ENCODE measurements at regions not wholly inside any gene's neighbourhood (a gene's known extent, or its start where the extent isn't known, plus 50 kb on each side); places are given as distances from the start of the nearest gene placed in this dataset.
"Not testable (repeated sequence)": the region's sequence is repeated elsewhere in the genome, so short reads cannot be mapped to it uniquely, and the experiment has no call there.

- DNase-seq (ENCODE audit: low read depth) = no peak
Observed at GRCh38 chr14:101616202-101616601, 54.9 kb downstream of the DIO3 start.

DNA sequence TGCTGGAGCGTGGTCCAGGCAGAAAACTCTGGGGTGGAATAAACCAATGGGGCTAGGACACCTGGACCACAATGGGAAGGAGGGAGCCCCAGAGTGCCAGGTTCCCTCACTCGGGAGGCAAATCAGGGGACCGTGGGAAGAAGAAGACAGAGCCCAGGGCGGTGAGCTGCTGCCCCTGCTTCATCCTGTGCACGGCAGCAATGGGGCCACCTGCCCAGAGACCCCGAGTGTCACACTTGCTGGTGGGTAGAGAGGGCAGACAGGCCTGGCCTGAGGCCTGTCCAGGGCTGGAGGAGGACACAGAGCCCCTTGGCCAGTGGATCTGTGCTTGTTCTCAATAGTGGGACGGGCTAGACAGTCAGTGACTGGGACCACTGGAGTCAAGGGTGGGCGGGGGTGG lies 58.2 kb downstream of the DIO3 start:
- DNase-seq (ENCODE audit: low read depth) = no peak

DNA sequence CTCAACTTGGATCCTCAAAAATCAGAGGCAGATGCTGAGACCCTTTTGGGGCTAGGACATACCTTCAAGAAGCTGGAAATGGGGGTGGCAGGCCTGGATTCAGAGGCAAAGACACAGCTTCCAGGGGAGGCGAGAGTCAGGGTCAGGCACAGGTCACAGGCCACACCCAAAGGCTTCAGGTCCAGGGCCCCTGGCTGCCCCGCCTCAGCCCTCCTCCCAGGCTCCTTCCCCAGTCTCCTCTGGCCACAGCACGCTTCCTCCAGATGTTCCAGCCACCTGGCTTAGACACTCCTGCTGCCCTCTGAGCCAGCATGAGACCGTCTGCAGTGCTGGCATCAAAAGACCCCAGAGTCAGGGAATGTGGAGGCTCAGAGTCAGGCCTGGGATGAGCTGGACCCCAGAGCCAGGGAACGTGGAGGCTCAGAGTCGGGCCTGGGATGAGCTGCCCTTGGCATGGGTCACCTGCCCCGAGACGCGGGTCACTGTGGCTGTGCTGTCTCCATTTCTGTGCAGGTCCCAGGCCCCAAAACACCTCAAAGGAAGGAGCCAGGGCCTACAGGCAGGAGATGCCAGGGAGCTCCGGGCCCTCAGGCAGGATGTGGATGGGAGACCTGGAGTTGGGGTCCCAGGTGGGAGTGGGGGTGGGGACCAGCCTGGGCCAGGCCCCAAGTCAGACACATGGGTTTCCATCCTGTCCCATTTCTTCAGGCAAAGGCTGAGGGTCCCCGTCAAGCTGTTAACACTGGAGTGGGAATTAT lies 58.9 kb downstream of the DIO3 start:
- DNase-seq (ENCODE audit: low read depth) = no peak

DNA sequence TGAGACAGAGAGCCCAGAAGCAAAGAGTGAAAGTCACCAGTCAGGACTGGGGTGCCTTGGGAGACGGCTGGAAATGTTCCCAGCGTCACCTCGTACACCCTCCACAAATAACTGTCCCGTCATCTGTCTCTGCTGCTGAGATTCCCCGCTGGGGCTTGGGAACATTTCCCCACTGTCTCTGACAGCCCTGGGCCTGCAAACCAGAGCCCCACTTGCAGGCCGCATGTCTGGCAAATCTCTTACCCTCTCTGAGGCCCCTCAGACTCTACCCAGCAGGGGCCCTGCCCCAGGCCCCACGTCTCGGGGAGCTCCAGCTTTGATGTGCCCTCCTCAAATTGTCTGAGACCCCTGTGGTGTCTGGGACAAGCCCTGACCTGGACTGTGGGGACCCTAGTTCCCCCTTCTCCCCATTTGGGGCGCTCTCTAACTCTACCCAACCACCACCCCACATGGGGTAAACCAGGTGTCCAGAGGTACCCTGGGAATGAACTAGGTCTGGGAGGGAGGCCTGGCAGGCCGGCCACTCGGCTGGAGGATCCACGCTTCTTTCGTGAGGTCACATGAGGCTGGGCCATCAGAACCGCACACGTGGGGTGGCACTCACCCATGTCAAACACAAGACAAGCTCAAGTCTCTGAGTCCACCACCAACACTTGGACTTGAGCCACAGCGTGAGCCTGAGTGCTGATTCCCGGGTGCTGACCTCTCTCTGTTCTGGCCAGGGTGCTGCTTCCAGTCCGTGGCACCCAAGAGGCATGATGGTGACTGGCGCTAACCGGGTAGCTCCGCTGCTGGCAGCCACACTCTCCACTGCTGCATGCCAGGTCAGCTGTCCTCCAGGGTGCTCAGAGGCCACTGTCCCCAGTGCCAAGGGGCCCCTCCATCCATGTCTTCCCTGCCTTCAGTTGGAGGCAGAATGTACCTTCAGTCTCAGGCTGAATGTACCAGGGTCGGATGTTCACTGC lies 59.8 kb downstream of the DIO3 start:
- DNase-seq (ENCODE audit: low read depth) = no peak

DNA sequence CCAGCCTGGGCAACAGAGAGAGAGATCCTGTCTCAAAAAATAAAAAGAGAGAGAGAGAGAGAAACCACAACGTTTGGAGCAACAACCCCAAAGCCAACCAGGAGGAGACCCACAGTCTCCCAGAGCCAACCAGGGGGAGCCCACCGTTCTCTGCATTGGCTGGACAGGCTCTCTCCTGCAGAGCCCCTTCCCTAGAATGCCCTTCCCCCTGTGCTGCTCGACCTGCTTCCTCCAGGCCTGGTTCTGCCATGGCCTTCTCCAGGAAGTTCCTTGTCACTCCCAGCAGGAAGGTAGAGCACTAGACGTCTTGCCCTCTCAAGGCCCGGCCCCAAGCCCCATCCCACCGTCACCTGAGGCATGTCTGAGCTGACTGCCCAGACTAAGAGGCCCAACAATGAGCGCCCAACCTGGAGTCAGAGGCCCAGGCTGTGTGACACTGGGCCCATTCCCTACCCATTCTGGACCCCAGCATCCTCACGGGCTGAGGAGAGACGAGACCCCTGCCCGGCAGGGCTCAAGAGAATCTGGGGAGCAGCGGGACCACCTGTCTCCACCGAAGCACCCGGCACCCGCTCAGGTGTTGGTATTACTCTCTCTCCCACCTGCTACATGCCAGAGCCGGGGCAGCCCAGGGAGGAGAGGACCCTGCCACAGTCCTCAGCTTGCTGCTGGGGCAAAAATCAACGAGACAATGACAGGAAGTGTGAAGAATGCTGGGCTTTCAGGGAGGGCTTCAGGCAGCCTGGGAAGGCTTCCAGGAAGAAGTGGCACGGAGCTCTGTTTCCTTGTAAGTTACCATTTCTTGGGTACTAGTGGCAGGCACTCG lies 61.2 kb downstream of the DIO3 start:
- no peak for DNase-seq (ENCODE audit: low read depth)

DNA sequence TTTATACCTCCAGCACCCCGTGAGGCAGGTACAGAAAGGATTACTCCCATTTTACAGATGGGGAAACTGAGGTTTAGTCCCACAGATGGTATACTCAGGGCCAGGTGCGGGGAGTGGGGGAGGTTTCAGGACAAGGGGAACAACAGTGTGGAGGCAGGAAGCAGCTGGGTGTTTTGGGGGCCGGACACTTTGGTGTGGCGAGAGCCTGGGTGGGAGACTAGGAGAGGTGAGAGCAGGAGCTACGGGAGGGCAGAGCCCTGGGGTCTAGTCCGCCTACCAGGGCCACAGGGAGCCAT lies 61.7 kb downstream of the DIO3 start:
- DNase-seq (ENCODE audit: low read depth) = no peak

DNA sequence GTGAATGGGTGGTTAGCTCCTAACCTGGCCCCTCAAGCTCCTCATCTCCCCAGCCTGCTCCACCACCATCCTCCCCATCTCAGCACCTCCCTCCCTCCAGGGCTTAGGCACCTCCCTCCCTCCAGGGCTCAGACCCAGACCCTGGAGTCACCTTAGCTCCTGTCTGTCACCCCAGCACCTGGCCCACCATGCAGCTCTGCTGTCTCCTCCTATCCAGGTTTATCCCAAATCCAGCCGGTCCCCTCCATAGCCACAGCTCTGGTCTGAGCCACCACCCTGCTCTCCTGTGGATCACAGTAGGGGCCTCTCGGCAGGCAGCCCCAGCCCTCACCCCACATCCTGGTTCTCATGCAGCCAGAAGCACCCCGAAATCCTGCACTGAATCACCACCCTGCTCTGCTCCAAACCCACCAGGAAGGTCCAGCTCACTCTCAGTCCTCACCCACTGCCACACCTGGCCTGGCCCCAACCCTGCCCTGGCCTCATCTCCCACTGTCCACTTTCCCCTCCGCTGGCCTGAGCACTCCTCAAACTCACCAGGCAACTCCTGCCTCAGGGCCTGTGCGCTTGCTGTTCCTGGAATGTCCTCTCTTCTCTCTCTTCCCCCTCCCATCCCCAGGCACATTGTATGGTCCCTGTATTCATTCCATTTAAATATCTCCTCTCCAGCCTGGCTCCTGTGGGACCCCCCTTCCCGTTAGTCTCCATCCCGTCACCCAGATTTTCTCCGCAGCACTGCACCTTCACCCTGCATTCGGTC lies 62.6 kb downstream of the DIO3 start:
- no peak for DNase-seq (ENCODE audit: low read depth)

- DNase-seq (ENCODE audit: low read depth) = no peak
Observed at GRCh38 chr14:101624536-101624935, 63.2 kb downstream of the DIO3 start.

DNA sequence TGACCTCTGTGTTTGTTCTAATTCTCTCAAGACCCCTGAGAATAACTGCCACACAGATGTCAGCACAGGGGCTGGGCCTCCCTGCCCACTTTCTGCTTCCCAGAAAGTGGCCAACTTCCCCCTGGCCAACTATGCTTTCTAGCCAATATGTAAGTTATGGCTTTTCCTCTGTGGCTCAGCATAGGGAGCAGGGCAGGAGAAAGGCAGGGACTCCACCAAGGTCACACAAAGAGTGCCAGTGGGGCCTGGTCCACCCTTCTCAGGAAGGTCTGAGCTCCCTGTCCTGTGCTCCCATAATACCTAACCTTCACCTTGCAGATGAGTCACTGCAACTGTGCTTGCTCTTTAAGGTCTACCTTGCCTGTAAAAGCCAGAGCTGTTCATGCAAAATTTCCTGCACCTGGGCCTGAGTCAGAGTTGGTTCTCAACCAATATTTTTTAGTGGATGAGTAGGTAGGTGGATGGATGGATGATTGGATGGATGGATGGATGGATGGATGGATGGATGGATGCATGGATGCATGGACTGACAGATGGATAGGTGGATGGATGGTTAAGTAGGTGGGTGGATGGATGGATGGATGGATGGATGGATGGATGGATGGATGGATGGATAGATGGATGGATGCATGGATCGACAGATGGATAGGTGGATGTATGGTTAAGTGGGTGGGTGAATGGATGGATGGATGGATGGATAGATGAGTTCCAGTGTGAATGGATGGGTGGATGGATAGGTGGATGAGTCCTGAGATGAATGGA lies 64.2 kb downstream of the DIO3 start:
- no peak for DNase-seq (ENCODE audit: low read depth)

- DNase-seq (ENCODE audit: low read depth) = no peak
Observed at GRCh38 chr14:101626331-101626730, 65.0 kb downstream of the DIO3 start.

DNA sequence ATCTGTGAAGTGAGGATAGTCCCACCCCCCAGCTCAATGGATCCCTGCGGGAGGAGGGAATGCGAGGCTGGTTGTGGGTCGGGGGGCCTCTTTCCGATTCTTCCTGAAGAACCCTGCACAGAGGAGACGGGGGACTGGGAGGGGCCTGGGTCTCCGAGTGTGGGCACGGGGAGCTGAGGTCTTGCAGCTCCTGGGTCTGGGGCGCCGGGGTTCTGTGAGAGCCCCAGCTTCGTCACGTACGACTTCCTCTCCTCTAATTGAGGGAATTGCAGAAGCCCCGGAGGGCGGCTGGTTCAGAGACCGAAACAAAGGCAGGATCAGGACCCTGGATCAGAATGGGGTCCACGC lies 66.6 kb downstream of the DIO3 start:
- no peak for DNase-seq (ENCODE audit: low read depth)

DNA sequence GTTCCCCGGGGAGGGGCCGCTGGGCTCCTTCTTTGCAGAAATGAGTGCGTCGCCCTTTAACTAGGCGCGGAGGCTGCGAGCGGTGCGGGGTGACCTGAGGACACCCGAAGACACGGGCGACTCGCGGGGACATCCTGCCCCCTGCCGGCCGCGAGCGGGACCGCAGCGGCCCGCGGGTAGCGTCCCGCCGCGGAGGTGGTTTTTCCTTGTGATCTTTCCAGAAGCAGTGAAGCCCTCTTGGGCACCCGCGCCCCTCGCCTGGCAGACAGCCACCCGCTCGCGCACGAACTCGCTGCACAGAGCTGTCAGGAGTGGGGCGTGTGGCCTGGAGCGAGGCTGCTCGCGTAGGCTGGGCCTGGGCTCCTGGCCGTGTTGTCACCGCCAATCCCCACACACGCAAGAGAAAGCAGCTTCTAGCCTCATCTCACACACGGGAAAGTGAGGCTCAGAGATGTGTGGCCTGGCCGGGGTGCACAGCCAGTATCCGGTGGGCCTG lies 67.2 kb downstream of the DIO3 start:
- peak; percentile 47 for DNase-seq (ENCODE audit: low read depth)

DNA sequence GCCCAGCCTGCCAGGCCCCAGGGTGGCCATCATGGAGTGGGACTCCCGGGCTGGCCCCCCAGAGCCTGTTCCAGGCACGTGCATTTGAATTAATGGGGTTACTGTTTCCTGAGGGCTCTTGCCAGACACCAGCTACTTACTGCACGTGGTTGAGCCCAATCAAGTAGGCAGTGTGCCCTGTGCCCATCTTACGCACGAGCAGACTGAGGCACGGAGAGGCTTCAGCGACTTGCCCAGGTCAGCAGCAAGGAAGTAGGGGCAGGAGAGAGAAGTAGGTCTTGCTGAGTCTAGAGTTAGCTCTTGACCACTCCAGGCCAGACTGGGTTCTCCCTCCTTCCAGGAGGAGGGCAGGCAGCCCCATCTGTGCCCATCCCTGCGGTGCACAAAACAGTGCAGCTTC lies 67.7 kb downstream of the DIO3 start:
- no peak for DNase-seq (ENCODE audit: low read depth)

DNA sequence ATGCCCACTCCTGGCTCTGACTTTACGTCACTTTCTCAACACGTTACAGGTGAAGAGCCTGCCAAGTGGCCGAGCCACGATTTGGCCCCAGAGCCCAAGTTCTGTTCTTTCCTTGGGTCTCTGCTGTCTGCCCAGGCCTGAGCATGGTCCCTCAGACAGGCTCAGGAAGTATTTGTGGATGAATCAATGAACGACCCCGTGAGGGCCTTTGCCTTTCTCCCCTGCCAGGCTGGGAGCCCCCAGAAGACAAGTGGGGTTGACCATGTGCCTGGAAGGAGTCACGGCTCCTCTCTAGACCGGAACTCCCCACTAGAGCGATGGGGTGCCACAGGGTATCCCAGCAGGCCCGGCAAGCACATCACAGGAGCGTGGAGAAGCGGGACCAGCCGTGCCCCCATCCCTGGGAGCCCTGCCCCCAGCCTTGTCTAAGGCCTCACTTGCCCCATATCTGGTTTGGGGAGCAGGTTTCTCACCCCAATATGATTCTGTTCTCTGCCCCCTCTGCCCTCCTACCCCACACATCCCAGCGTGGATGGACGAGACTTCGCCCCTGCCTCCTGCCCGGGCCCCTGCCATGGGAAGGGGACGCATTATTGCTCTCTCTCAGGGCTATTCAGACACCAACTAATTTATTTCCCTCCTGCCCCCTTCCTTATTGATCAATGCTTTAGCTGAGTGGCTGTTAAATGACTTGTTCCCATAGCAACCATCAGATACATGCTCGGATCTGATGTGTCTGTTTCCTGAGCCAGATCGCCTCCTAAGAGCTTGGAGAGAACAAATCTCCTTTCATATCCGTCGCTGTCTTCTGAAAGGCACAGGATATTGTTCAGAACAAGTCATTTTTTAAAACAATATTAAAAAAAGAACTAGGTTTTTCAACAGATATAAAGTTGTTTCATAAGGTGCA lies 69.0 kb downstream of the DIO3 start:
- DNase-seq (ENCODE audit: low read depth) = no peak

DNA sequence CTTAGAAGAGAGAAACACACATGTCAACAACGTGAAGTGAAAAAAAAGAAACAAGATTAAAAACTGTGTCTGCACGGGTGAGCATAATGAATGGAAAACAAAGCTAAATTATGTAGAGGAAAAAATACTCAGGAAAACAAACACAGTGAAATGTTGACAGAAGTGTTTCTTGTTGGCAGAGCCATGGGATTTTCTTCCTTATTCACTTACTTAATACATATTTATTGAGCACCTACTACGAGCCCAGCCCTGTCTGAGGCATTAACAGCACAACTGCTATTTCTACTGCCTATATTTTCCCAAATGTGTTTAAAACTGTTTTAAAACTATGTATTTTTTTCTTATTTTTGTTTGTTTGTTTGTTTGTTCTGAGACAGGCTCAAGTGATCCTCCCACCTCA lies 69.9 kb downstream of the DIO3 start:
- no peak for DNase-seq (ENCODE audit: low read depth)

GRCh38 chr14:101631970-101632369 lies 70.7 kb downstream of the DIO3 start:
- not testable (repeated sequence) for DNase-seq (ENCODE audit: low read depth)

DNA sequence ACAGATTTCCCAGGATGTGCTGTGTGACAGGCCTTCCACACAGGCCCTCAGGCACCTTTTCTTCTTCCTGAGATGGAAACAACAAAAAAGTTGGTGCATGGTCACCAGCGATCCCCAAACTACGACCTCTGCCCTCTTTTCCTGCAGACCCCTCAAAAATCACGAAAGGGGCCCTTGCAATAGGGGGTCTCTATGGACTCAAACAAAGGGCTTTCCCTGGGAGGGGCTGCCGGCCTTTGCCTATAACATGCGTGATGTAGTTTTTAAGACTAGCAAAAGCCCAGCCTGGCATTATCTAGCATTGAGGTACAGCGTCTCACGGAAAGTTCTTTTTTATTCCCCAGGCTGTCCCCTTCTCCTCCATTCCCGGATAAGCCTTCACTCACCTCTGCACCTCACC lies 71.2 kb downstream of the DIO3 start:
- DNase-seq (ENCODE audit: low read depth) = no peak

GRCh38 chr14:101633276-101633675 lies 72.0 kb downstream of the DIO3 start:
- no peak for DNase-seq (ENCODE audit: low read depth)

- no peak for DNase-seq (ENCODE audit: low read depth)
Observed at GRCh38 chr14:101634202-101634849, 73.0 kb downstream of the DIO3 start.

Measured in stimulated activated CD4-positive, alpha-beta T cell treated with anti-CD3 and anti-CD28 coated beads, Interleukin-2, amount 100 ng/mL, for 4 hours (primary cell).